ENCODE measurements at regions not wholly inside any gene's neighbourhood (a gene's known extent, or its start where the extent isn't known, plus 50 kb on each side); places are given as distances from the start of the nearest gene placed in this dataset.

DNA sequence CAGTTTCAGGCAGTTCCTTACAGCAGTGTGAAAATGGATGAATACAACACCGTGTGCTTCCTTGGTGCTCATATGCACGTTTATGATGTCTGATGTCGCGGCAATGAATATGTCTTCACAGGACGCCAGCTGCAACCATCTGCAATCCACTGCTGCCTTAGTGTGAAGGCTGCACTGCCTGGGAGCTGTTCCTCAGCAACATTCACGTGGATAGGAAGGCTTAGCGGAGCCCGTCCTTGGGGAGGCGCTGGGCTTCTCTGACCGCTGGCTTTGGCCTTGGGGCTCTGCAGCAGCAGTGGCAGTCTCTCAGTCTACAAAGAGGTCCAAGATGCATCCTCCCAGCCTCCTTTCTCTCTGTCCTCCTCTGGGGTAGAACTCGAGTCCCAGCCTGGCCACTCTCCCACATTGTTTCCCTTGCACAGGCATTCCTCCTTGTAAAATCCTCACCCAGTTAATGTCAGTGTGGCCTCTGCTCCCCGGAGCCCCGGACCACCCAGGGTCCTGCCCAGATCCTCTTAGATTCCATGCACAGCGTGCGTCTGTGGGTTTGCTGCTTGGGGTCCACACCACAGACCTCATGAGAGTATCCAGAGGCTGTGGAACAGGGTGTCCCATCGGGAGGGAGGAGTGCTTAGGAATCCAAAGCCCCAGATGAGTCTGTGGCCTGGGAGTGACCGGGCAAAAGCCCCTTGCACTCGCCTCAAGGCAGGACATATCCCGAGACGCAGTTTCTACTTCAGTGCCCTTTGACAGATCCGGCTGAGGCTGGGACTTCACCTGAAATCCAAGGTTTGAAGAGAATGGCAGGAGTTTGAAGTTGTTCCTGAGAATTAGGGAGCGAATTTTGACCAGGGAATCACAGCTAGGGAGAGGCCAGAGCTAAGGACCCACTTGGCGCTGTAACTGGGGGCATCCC, 181.3 kb downstream of the THBS2 start:
- no peaks in the 10 kb centered on the region for H3K36me3 Mint-ChIP-seq (ENCODE audit: low read depth)
- H3K27me3 Mint-ChIP-seq: peaks cover 6% of the 10 kb centered on the region
- H3K4me1 Mint-ChIP-seq: no peaks in the 10 kb centered on the region
- H3K4me3 Mint-ChIP-seq: no peak overlapping the region
- no peak for ATAC-seq (replicated peaks)
- H3K9me3 Mint-ChIP-seq: no peaks in the 10 kb centered on the region
- no peak overlapping the region for H3K27ac Mint-ChIP-seq

DNA sequence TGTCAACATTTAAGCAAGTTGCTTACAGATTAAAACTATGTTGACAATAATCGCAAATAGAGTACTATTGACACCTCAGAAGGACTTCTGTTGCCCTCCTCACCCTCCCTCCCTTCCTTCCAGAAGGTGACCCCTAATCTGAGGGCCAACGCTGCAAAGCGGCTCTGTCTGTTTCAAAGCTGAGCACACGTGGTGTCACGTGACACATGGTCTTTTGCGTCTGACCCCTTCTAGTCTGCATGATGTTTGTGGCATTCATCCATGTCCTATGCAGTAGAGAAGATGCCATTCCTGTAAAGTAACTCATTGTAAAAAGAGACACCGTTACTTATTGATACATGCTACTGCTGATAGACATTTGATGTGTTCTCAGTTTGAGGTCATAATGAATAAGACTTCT, 182.3 kb downstream of the THBS2 start:
- ATAC-seq (replicated peaks): no peak
- Mint-ChIP-seq H3K27ac (no peak overlapping the region), H3K9me3 (no peaks in the 10 kb centered on the region), H3K36me3 (ENCODE audit: low read depth) (no peaks in the 10 kb centered on the region), H3K4me3 (no peak overlapping the region), H3K27me3 (peaks cover 6% of the 10 kb centered on the region), H3K4me1 (no peaks in the 10 kb centered on the region)

DNA sequence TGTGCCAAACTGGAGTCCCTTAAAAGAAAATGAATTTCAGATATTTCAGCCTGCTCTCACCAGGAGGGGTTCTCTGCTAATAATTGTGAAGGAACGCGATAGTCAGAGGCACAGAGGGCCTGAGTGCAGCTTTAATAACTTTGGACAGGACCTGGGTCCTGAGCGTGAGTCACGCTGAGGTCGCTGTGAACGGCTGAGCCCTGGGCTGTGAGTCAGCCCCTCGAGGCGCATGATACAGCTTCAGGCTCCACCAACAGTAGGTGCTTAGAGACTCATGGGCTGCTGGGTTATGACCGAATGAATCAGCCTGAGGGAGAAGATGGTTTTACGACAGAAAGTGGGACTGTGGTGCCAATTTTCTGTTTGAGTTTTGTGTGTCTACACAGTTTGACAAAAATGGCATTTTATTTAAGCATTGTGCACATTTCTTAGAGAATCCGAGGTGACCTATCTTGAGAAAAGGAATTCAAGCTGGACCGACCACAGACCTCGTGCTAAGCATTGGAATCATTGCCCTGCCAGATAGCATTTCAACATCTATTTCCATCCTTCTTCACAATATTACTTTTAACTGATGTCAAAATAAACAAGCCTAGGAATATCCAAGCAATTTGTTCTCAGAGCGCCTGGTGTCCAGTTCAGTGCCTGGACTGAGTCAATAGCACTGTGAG, 183.0 kb downstream of the THBS2 start:
- Mint-ChIP-seq H3K27me3 (peaks cover 6% of the 10 kb centered on the region), H3K27ac (no peak overlapping the region), H3K9me3 (no peaks in the 10 kb centered on the region), H3K4me1 (no peaks in the 10 kb centered on the region), H3K4me3 (no peak overlapping the region), H3K36me3 (ENCODE audit: low read depth) (no peaks in the 10 kb centered on the region)
- no peak for ATAC-seq (replicated peaks)

DNA sequence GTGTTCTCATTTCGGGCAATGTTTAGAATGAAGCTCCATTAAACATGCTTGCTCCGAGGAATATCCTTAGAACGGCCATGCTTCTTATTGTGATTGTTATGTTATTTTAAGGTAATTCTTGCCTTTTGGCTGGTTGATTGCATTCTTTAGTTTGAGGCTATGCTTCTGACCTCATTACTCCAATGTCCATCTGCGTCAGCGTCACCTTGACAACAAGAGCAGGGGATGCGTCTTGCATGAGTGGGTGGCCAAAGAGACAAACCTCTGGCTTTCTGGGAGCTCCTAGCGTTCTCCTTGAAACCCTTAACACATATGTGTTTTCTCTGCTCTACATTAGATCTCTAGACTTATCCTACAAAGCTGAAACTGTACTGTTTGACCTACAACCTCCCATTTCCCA, 184.3 kb downstream of the THBS2 start:
- Mint-ChIP-seq H3K4me1 (no peaks in the 10 kb centered on the region), H3K9me3 (no peaks in the 10 kb centered on the region), H3K27me3 (peaks cover 9% of the 10 kb centered on the region), H3K27ac (no peak overlapping the region), H3K4me3 (no peak overlapping the region), H3K36me3 (ENCODE audit: low read depth) (no peaks in the 10 kb centered on the region)
- ATAC-seq (replicated peaks): no peak

DNA sequence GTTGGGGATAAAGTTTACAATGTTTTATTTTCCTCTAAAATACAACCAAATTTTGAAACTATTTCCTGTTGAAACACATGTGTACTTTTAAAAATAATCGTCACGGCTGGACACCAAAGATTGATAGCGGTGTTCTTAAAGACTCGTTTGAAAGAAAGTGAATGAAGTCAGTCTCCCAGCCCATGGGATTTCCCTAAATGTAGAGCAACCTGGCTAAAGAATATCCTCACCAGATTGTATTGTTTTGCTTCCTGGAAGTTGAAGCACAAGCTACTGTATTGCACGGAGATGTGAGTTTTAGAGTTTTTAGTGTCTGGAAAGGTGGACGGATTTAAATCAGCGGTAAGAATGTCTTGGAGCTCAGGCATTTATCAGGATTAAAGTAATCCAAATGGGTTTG, 189.5 kb downstream of the THBS2 start:
- Mint-ChIP-seq H3K27me3 (peaks cover 10% of the 10 kb centered on the region), H3K9me3 (peaks cover 4% of the 10 kb centered on the region), H3K36me3 (ENCODE audit: low read depth) (no peaks in the 10 kb centered on the region), H3K4me3 (no peak overlapping the region), H3K27ac (no peak overlapping the region), H3K4me1 (no peaks in the 10 kb centered on the region)
- no peak for ATAC-seq (replicated peaks)

DNA sequence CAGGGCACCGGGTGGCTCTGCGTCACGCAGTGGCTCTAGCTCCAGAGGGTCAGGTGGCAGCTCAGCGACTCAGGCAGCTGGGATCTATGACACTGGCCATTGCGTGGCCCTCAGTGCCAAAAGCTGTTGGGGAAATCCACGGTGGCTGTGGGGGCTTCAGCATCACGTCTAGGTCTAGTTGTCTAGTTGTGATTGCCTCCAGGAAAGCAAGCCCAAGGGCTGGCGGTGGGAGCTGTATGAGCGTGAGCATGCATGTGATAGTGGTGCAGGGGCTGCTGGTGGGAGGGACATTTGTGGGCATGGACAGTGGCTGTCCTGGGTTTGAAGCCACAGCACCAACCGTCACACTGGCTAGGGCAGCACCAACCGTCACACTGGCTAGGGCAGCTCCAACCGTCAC, 191.4 kb downstream of the THBS2 start:
- ATAC-seq (replicated peaks): no peak
- Mint-ChIP-seq H3K4me1 (no peaks in the 10 kb centered on the region), H3K36me3 (ENCODE audit: low read depth) (no peaks in the 10 kb centered on the region), H3K4me3 (no peak overlapping the region), H3K27ac (no peak overlapping the region), H3K9me3 (peaks cover 4% of the 10 kb centered on the region), H3K27me3 (peaks cover 14% of the 10 kb centered on the region)

DNA sequence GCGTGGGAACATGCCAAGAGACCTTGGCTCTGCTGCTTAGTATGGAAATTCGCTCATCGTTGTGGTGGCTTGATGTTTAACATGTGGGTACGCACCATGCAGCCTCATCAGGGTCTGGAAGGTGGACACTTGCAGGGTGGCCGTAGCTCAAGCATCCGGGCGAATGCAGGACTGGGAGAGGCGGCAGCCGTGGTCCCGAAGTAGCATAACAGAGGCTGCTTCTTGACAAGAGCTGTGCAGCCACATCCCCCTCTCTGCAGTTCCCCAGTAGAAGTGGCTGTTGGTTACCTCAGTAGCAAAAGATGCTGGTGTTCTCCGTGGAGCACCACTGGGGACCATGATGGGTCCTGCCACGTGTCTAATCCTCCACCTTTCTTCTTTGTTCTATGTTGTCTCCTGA, 195.0 kb downstream of the THBS2 start:
- no peak for ATAC-seq (replicated peaks)
- Mint-ChIP-seq H3K9me3 (peaks cover 4% of the 10 kb centered on the region), H3K27ac (no peak overlapping the region), H3K4me3 (no peak overlapping the region), H3K36me3 (ENCODE audit: low read depth) (no peaks in the 10 kb centered on the region), H3K4me1 (no peaks in the 10 kb centered on the region), H3K27me3 (peaks cover 15% of the 10 kb centered on the region)

DNA sequence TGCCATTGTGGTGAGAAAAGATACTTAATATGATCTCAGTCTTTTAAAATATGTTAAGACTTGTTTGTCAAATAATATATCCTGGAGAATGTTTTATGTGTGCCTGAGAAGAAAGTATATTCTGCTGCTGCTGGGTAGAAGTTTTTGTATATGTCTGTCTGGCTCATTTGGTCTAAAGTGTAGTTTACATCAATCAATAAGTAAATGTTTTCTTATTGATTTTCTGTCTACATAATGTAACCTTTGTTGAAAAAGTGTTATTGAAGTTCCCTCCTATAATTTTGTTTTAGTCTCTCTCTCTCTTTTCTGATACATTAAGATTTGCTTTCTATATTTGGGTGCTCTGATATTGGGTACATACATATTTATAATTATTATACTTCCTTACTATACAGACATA, 201.2 kb downstream of the THBS2 start:
- no peaks in the 10 kb centered on the region for H3K9me3 Mint-ChIP-seq
- peaks cover 25% of the 10 kb centered on the region for H3K27me3 Mint-ChIP-seq
- H3K36me3 Mint-ChIP-seq (ENCODE audit: low read depth): no peaks in the 10 kb centered on the region
- H3K4me1 Mint-ChIP-seq: no peaks in the 10 kb centered on the region
- H3K27ac Mint-ChIP-seq: no peak overlapping the region
- ATAC-seq (replicated peaks): no peak
- H3K4me3 Mint-ChIP-seq: no peak overlapping the region

DNA sequence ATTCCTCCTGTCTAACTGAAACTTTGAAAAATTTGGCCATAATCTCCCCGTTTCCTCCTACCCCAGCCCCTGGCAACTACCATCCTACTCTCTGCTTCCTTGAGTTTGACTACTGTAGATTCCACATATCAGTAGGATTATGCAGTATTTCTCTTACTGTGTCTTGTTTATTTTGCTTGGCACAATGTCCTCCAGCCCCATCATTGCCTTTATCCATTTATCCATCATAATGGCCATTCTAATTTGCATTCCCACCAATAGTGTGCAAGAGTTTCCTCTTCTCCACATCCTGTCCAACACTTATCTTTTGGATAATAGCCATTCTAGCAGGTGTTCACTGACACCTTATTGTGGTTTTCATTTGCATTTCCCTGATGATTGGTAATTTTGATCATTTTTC, 202.3 kb downstream of the THBS2 start:
- no peaks in the 10 kb centered on the region for H3K36me3 Mint-ChIP-seq (ENCODE audit: low read depth)
- H3K4me3 Mint-ChIP-seq: no peak overlapping the region
- H3K27ac Mint-ChIP-seq: no peak overlapping the region
- no peak for ATAC-seq (replicated peaks)
- H3K4me1 Mint-ChIP-seq: no peaks in the 10 kb centered on the region
- H3K9me3 Mint-ChIP-seq: no peaks in the 10 kb centered on the region
- peaks cover 27% of the 10 kb centered on the region for H3K27me3 Mint-ChIP-seq

DNA sequence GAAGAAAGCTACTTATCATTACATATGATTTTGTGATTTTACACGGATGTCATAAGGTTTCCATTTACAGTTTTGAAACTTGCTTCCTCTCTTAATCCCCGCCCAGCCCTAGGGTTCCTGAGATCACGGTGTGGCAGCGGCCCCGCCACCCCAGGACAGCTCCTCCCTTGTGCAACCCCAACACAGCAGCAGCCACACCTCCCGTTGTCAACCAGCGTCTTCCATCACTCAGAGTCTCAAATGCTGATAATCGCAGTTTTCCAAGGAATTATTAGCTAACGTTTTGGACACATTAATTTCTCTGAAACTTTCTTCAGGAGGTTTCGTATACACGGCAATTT, 204.8 kb downstream of the THBS2 start:
- Mint-ChIP-seq H3K27ac (no peak overlapping the region), H3K4me1 (no peaks in the 10 kb centered on the region), H3K36me3 (ENCODE audit: low read depth) (no peaks in the 10 kb centered on the region), H3K9me3 (no peaks in the 10 kb centered on the region), H3K4me3 (no peak overlapping the region), H3K27me3 (peaks cover 21% of the 10 kb centered on the region)
- ATAC-seq (replicated peaks): no peak

DNA sequence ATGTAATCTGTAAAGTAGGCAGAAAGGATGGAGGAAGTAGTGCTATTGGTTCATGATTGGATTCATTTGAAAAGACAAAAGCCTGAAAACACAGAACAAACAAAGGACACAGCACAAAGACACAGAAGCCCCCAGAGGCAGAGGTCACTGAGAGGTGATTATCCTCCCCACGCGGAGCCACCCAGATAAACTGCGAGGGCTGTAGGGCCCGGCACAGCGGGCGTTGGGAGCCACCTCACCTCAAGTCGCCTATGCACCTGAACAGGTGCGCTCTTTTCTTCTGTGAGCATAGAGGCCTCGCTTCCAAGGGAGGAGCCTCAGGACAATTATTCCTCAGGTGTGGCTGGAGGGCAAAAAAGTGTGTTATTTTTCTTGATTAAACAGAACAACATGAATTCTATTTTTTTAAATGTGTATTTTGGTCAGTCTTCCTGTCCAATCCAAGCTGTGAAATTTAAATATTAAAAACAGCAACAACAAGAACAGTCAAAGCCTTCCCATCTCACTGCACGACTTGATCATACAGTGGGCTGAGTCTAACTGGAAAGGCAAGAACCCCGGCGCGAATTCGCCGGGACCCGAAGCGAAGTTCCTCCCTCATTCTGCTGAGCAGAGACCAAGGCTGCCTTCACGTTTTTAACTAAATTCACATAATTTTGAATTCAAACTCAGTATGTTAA, 205.3 kb downstream of the THBS2 start:
- Mint-ChIP-seq H3K27me3 (peaks cover 18% of the 10 kb centered on the region), H3K4me3 (no peak overlapping the region), H3K4me1 (no peaks in the 10 kb centered on the region), H3K27ac (no peak overlapping the region), H3K36me3 (ENCODE audit: low read depth) (no peaks in the 10 kb centered on the region), H3K9me3 (no peaks in the 10 kb centered on the region)
- ATAC-seq (replicated peaks): no peak

DNA sequence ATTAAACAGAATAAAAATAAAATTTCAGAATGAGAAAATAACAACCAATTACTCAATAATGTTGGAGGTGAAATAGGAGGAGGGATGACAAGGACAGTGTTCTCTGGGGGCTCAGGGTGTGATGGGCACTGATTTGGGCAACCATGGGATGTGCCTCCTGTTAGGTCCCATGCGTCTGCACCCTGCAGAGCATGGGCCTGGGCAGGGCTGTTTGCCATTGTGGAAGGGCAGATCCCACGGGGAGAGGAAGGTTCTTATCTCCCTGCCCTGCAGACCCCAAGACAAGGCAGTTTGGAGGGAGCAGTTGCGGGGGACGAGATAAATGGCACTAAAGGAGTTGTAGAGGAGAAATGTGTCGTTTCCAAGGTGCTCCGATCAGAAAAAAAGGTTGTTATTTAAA, 206.3 kb downstream of the THBS2 start:
- no peaks in the 10 kb centered on the region for H3K9me3 Mint-ChIP-seq
- H3K4me3 Mint-ChIP-seq: no peak overlapping the region
- no peak overlapping the region for H3K27ac Mint-ChIP-seq
- no peak for ATAC-seq (replicated peaks)
- no peaks in the 10 kb centered on the region for H3K4me1 Mint-ChIP-seq
- H3K27me3 Mint-ChIP-seq: peaks cover 16% of the 10 kb centered on the region
- H3K36me3 Mint-ChIP-seq (ENCODE audit: low read depth): no peaks in the 10 kb centered on the region

DNA sequence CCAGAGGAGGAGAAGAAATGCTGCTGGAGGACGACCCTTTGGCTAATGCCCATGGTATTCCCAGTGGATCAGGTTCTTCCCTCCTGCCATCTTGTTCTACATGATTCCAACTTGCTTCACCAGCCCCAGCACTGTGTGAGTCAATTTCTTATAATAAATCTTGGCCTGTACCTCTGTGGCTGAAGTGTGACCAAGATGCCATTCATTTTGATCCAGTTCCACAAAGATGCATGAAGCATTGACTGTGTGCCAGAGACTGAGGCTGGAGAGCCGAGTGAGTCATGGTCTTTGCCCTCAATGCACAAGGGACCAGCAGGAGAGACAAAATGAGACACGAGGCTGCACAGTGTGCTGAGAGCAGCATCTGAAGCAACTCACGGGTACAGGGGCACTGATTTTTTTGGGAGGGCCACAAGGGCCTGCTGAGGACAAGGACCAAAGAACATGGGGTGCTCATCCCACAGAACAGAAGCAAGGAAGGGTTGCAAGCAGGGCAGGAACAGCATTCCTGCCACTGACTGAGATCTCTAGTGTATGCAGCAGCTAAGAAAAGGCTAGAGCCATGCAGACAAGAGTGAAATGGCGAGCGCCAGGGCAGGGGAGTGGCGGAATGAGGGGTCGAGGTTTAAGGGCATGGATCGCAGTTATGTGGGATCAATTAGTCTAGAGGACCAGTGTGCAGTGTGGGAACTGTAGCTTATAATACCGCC, 207.0 kb downstream of the THBS2 start:
- Mint-ChIP-seq H3K36me3 (ENCODE audit: low read depth) (no peaks in the 10 kb centered on the region), H3K27ac (no peak overlapping the region), H3K4me1 (no peaks in the 10 kb centered on the region), H3K27me3 (peaks cover 12% of the 10 kb centered on the region), H3K4me3 (no peak overlapping the region), H3K9me3 (no peaks in the 10 kb centered on the region)
- no peak for ATAC-seq (replicated peaks)

DNA sequence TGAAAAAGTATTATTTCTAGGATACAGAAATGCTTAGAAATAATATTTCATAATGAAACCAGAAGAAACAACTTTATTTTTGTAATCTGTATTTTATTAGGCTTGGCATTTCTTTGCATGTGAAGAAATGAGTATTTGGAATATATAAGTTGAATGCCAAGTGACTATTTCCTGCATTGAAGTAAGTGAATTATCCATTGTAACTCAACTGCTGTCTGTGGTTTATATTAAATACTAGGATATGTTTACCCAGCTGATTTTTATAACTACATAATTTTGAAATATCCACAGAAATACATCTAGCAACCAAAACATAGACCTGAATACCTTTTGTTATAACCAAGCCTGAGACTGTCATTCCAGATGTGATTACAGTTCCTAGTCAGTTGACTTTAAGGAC, 207.6 kb downstream of the THBS2 start:
- Mint-ChIP-seq H3K9me3 (no peaks in the 10 kb centered on the region), H3K27me3 (peaks cover 8% of the 10 kb centered on the region), H3K36me3 (ENCODE audit: low read depth) (no peaks in the 10 kb centered on the region), H3K27ac (no peak overlapping the region), H3K4me3 (no peak overlapping the region), H3K4me1 (no peaks in the 10 kb centered on the region)
- ATAC-seq (replicated peaks): no peak
